HG02763 (cell line): ENCODE measurements at regions not wholly inside any gene's neighbourhood (a gene's known extent, or its start where the extent isn't known, plus 50 kb on each side); places are given as distances from the start of the nearest gene placed in this dataset.
"Not testable (repeated sequence)": the region's sequence is repeated elsewhere in the genome, so short reads cannot be mapped to it uniquely, and the experiment has no call there.

Experiments
- ATAC-seq: cut with Tn5 transposase; IDR thresholded peaks from one replicate; pipeline ENCODE4 v1.9.1; 2021; ENCODE audit warnings: mild to moderate bottlenecking, moderate library complexity; ENCODE audit not compliant: unreplicated experiment

- no peak for ATAC-seq
Measured at GRCh38 chr6:134622382-134623173, 304.7 kb upstream of the SGK1 start.

- ATAC-seq, result no peak
Measured at GRCh38 chr6:134621858-134622257, 303.9 kb upstream of the SGK1 start.

GRCh38 chr6:134619789-134620188 lies 301.9 kb upstream of the SGK1 start:
- ATAC-seq, result no peak

GRCh38 chr6:134619077-134619476 lies 301.2 kb upstream of the SGK1 start:
- ATAC-seq, result no peak

GRCh38 chr6:134614606-134615485 lies 296.9 kb upstream of the SGK1 start:
- no peak for ATAC-seq

GRCh38 chr6:134612128-134612527 lies 294.2 kb upstream of the SGK1 start:
- not testable (repeated sequence) for ATAC-seq

- no peak for ATAC-seq
Measured at GRCh38 chr6:134610411-134610810, 292.5 kb upstream of the SGK1 start.

GRCh38 chr6:134609716-134610261 lies 291.9 kb upstream of the SGK1 start:
- no peak for ATAC-seq

GRCh38 chr6:134607411-134607810 lies 289.5 kb upstream of the SGK1 start:
- no peak for ATAC-seq

GRCh38 chr6:134605034-134605433 lies 287.1 kb upstream of the SGK1 start:
- no peak for ATAC-seq

GRCh38 chr6:134604014-134604676 lies 286.2 kb upstream of the SGK1 start:
- no peak for ATAC-seq

GRCh38 chr6:134603561-134603960 lies 285.6 kb upstream of the SGK1 start:
- ATAC-seq, result no peak

- no peak for ATAC-seq
Measured at GRCh38 chr6:134602123-134602522, 284.2 kb upstream of the SGK1 start.

GRCh38 chr6:134600671-134601070 lies 282.8 kb upstream of the SGK1 start:
- no peak for ATAC-seq

- ATAC-seq, result no peak
Measured at GRCh38 chr6:134599079-134599478, 281.2 kb upstream of the SGK1 start.

- no peak for ATAC-seq
Measured at GRCh38 chr6:134596191-134596590, 278.3 kb upstream of the SGK1 start.

GRCh38 chr6:134594881-134595280 lies 277.0 kb upstream of the SGK1 start:
- no peak for ATAC-seq

- no peak for ATAC-seq
Measured at GRCh38 chr6:134593887-134594286, 276.0 kb upstream of the SGK1 start.

- ATAC-seq, result no peak
Measured at GRCh38 chr6:134593442-134593841, 275.5 kb upstream of the SGK1 start.

- no peak for ATAC-seq
Measured at GRCh38 chr6:134593024-134593423, 275.1 kb upstream of the SGK1 start.

GRCh38 chr6:134590449-134590848 lies 272.5 kb upstream of the SGK1 start:
- ATAC-seq, result no peak
